ENCODE measurements at regions not wholly inside any gene's neighbourhood (a gene's known extent, or its start where the extent isn't known, plus 50 kb on each side); places are given as distances from the start of the nearest gene placed in this dataset.
"Not testable (repeated sequence)": the region's sequence is repeated elsewhere in the genome, so short reads cannot be mapped to it uniquely, and the experiment has no call there.

DNA sequence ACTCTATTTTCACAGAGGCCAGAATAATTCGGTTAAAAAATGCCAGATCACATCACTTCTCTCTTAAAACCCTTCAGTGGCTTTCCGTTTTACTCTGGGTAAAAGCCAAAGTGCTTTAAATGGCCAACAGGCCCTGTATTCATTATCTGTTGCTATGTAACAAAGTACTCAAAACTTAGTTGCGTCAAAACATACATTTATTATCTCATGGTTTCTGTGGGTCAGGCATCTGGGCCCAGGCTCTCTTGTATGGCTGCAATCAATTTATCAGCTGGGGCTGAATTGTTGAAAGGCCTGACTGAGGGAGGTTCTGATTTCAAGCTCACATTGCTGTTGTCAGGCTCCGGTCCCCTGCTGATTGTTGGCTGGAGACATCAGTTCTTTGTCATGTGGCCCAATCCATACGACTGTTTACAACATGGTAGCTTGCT is 72.7 kb upstream of the H2AZ1 start:
- DNase-seq: no peak

DNA sequence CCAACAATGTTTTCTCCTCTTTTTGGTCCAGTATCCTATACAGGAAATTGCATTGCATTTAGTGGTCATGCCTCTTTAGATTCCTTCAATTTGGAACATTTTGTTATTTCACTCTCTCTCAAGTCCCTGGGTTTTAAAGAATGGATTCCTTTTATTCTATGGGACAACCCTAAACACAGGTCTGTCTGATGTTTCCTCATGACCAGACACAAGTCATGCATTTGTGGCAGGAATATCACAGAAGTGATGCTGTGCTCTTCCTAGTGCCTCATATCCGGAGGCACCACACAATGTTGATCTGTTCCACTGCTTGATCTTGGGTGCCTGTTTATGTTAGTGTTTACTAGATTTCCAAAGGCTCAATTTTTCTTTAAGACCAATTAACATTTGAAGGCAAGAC is 69.7 kb upstream of the H2AZ1 start:
- no peak for DNase-seq

DNA sequence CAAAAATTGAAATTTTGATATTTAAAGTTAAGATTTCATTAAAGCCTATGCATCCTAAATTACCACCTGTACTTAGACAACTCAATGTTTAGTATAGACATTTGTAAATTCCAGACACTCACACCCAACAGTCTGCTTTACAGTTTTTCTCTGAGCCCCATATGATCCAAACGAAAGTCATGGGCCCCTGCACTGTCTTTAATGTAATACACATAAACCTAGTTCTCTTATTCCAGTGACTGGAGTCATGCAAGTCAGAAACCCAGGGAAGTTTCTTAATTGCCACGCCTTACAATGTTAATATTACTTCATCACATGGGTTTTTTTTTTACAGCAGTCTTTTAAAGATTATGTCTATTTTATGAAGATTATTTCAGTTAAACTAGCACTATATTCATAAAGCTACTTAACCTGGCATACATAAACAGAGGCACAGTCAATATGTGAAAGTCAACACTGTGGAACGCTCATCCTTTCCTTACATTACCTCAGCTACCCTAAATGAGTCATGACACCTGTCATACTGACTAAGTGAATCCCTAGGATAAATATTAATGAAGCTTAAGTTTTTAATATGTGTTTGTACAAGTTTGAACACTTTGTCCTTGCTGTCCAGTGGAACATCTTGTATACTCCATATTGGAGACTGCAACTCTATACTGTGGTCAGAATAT is 67.7 kb upstream of the H2AZ1 start:
- DNase-seq: no peak

DNA sequence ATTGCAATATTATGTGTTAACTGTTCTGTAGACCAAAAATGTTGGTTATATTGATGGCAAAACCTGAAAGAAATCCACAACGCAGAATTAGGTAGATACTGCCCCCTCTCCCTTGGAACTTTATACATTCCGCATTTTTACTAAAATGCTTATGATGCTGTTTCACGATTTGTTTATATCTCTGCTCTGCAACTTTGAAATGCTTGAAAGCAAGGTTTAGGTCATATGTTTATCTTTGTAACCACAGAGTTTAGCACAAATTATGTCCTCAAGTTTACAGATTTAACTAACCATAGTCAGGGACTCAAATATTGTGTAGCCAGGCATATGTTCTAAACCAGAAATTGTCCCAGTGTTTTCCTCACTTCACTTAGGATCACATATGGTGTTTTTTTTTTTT is 66.1 kb upstream of the H2AZ1 start:
- no peak for DNase-seq

DNA sequence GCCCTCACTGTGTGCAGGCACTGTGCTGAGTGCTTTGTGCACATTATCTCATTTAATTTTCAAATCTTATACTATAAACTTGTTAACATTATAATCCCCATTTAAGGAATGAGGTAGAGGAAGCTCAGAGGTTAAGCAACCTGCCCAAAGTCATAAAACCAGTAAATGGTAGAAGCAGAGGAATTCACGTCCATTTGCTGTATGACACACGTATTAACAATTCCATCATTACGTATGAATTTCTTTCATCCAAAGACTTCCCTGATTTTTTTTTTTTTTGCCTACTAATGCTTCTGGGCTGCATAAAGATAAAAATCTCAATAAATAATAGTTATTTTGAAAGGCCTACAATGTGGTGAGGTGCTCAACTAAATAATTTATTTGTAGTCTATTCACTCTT is 64.5 kb upstream of the H2AZ1 start:
- DNase-seq: no peak

DNA sequence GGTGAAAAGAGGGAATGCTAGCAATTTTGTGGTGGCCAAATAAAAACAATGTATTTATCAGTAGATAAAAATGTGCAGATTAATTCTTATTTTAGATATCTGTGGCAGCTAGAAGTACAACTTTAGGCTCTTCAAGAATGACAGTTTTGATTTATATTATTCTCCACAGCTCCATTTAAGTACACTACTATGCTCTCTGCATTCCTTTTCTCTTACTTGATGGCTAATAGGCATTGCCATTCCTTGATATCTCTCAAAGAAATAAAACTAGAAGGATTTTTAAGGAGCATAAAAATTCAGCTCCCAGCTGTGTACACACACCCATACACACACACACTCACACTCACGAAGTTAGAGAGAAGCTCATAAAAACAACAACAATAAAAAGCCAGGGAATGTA is 59.4 kb upstream of the H2AZ1 start:
- no peak for DNase-seq

DNA sequence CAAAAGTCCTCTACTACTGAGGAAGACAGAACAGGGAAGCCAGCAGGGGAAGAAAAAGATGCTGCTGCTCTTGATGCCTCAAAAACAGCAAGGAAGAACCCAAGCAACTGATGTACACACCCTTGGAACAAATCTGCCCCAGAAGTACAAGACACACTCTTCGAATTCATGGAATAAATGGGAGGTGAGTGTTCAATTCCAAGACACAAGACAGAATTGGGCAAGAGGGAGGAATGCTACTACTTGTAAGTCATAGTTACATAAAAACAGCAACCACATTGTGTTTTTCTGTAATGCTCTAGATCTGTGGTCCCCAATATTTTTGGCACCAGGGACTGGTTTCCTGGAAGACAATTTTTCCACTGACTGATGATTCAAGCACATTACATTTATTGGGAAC is 58.0 kb upstream of the H2AZ1 start:
- DNase-seq: no peak

DNA sequence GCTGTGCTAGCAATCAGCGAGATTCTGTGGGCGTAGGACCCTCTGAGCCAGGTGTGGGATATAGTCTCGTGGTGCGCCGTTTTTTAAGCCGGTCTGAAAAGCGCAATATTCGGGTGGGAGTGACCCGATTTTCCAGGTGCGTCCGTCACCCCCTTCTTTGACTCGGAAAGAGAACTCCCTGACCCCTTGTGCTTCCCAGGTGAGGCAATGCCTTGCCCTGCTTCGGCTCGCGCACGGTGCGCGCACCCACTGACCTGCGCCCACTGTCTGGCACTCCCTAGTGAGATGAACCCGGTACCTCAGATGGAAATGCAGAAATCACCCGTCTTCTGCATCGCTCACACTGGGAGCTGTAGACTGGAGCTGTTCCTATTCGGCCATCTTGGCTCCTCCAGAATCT is 56.1 kb upstream of the H2AZ1 start:
- DNase-seq: not testable (repeated sequence)
